Middle frontal gyrus (tissue), 1 donor: ENCODE measurements at regions not wholly inside any gene's neighbourhood (a gene's known extent, or its start where the extent isn't known, plus 50 kb on each side); places are given as distances from the start of the nearest gene placed in this dataset.
"Not testable (repeated sequence)": the region's sequence is repeated elsewhere in the genome, so short reads cannot be mapped to it uniquely, and the experiment has no call there.

ENCODE experiments used
- DNase-seq: peaks from one replicate; pipeline ENCODE4 v3.0.0-alpha.2; 2015; ENCODE audit warnings: low spot score; ENCODE audit errors: extremely low spot score

- DNase-seq = no peak
Measured at GRCh38 chr15:62406305-62406891, 241.3 kb upstream of the C2CD4B start.

- DNase-seq = no peak
Measured at GRCh38 chr15:62407216-62407615, 242.1 kb upstream of the C2CD4B start.

- DNase-seq = no peak
Measured at GRCh38 chr15:62407962-62408361, 242.9 kb upstream of the C2CD4B start.

- DNase-seq = no peak
Measured at GRCh38 chr15:62409466-62409865, 244.4 kb upstream of the C2CD4B start.

GRCh38 chr15:62412686-62413085 is 247.6 kb upstream of the C2CD4B start:
- no peak for DNase-seq

- no peak for DNase-seq
Measured at GRCh38 chr15:62413153-62413552, 248.1 kb upstream of the C2CD4B start.

GRCh38 chr15:62413786-62414185 is 248.7 kb upstream of the C2CD4B start:
- DNase-seq = no peak

GRCh38 chr15:62415498-62415897 is 250.4 kb upstream of the C2CD4B start:
- no peak for DNase-seq

DNA sequence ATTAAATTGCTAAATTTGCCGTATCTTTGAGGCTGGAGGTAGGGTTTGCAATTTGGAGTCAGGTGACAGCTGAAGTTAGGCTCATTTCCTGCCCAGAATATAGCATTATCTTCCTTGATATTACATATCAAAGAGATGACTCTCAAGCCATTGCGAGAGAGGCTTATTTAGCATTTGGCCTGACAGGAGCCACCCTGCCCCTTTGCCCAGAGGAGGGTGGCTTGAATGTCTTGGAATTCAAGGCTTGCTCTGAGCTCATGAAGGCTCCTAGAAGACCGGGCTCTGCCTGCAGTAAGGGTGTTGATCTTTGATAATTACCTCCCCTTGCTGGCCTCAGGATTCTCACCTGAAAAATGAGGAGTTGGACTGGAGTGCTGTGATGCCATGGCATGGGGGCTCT is 251.4 kb upstream of the C2CD4B start:
- DNase-seq = no peak

GRCh38 chr15:62417439-62417838 is 252.4 kb upstream of the C2CD4B start:
- DNase-seq = no peak

- DNase-seq = not testable (repeated sequence)
Measured at GRCh38 chr15:62418496-62418895, 253.4 kb upstream of the C2CD4B start.

DNA sequence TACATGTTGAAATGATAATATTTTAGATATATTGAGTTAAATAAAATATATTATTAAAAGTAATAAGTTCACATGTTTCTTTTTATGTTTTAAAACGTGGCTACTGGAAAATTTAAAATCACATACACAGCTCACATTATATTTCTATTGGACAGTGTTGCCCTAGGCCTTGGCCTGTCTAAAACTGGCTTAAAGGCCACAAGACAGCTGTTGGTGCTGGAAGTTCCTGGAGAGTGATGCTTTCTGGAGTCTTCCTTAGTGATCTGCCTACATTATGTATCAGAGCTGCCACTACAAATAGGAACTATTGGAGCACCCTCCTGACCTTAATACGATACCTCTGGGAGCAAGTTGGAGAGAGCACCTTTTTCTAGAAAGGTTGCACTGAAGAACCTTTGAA is 254.1 kb upstream of the C2CD4B start:
- DNase-seq = no peak

DNA sequence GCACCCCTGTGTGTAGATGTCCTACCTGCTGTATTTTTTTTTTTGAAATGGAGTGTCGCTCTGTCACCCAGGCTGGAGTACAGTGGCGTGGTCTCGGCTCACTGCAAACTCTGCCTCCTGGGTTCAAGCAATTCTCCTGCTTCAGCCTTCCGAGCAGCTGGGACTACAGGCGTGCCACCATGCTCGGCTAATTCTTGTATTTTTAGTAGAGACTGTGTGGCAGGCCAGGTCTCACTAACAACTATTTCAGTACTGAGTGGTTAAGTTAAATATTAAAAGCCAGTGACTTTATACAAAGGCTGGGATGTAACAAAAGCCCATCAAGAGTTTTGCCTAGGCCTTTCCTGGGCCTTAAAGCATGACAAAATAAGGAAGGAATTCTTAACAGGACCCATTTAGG is 255.3 kb upstream of the C2CD4B start:
- not testable (repeated sequence) for DNase-seq

GRCh38 chr15:62421289-62421688 is 256.2 kb upstream of the C2CD4B start:
- no peak for DNase-seq

GRCh38 chr15:62426387-62426956 is 261.4 kb upstream of the C2CD4B start:
- no peak for DNase-seq

DNA sequence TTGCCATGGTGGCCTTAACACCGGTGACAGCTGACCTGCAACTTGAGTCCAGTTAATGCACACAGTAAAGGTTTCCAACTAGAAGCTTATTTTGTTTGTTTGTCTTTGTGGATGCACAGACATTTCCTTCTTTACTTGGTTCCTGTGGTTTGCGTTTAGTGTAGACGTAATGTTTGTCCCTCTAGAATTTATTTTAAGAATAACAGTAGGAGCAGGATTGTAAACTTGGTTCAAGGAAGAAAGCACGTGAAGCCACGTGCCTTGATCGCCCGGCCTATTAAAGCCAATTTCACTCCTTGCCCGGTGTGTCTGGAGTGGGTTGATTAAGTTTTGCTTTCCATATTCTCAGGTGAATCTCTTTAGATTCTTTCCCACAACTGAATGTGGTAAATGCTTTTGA is 263.2 kb upstream of the C2CD4B start:
- no peak for DNase-seq

DNA sequence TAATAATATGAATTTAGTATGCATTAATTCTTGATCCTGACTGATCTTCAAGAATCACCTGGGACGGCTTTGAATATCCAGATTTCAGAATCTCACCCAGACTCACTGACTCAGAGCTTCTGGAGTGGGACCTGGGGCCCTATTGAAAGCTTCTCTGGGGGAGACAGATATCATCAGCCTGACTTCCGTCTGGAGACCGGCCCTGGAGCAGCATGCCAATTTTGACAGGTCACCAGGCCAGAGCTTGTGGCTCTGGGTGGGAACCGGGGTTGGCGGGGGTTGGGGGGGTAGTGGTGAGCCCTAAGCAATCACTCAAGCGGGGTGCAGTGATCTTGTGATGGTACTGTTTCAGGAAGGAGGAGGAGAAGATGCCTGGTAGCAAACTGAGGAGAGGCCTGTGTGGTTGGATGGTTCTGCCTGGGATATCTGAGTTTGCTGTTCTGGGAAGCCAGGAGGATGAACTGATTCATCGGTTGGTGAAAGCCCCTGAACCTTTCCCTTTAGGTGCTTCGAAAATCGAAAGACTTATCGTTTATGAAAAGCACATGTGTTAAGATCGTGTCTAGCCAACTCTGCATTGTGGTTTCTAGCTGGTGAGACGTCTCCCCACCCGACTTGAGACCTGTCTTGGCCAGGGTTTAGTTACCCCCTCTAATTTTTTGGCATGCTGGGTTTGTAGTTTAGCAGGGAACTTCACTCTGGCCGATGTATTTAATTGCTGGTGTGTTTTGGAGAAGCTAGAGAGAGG is 263.9 kb upstream of the C2CD4B start:
- DNase-seq = no peak

GRCh38 chr15:62430056-62430455 is 265.0 kb upstream of the C2CD4B start:
- no peak for DNase-seq

- no peak for DNase-seq
Measured at GRCh38 chr15:62430552-62430951, 265.5 kb upstream of the C2CD4B start.

DNA sequence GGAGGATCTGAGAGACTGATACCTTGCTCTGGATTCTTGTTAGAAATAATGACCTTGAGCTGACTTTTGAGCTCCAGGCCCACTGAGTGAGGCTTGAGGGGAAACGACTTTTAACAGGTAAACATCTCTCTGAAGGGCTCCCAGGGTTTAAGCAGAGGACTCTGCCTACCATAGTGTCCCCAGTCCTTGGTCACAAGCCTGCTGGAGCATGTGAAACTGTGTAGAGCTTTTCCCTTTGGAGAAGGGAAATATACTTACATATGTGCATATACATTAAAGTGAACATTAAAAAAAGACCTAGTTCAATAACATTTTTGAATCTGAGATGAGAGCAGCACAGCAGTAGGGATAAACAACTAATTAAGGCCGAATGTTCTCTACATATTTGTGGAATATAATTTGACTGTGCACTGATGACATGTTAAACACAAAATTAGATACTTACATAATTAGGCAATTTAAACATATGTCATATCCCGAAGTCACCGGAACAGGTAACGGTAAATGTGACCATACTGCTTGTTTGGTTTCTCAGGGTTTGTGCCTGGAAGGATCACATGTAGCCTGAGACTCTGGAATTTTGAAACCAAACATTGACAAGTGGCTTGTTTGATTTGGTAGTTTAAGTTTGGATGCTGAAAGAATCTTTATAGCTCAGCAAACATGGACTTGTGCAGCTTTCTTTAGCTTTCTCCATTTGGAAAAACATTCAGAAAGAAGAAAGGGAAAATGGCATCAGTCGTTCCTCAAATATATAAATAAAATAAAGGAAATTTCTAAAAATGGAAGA is 266.1 kb upstream of the C2CD4B start:
- DNase-seq = no peak

DNA sequence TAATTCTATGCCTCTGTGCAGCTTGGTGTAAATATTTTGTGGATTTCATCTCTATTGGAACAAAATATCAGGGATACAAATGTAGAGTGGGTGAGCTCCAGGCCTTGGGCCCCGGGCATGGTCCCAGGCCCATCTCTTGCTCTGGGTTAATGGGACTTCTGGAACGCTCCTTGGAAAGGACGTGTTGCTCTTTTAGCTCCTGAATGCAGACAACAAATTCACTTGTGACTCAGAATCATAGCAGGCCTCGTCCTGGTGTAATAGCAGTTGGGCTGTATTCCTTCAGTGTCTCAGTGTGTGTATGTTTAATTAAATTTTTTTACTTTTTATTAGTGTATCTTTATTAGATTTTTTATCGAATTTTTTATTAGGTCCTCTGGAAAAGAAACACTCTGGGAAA is 266.7 kb upstream of the C2CD4B start:
- no peak for DNase-seq
